HG03103 (cell line): ENCODE measurements at regions not wholly inside any gene's neighbourhood (a gene's known extent, or its start where the extent isn't known, plus 50 kb on each side); places are given as distances from the start of the nearest gene placed in this dataset.
A peak's percentile ranks its signal among the peaks of the same experiment; 100 is the strongest.

Experiments used
- ATAC-seq: cut with Tn5 transposase; IDR thresholded peaks from one replicate; pipeline ENCODE4 v1.9.1; 2021; ENCODE audit warnings: low read depth; ENCODE audit not compliant: unreplicated experiment

GRCh38 chr12:4137015-4137414 lies 136.5 kb upstream of the CCND2 start:
- ATAC-seq, result no peak

- ATAC-seq, result peak; percentile 63
Observed at GRCh38 chr12:4135919-4136605, 137.5 kb upstream of the CCND2 start.

GRCh38 chr12:4134448-4135263 lies 138.9 kb upstream of the CCND2 start:
- no peak for ATAC-seq

GRCh38 chr12:4133636-4134447 lies 139.7 kb upstream of the CCND2 start:
- ATAC-seq, result no peak

GRCh38 chr12:4133029-4133428 lies 140.5 kb upstream of the CCND2 start:
- ATAC-seq, result no peak

GRCh38 chr12:4121506-4122020 lies 152.0 kb upstream of the CCND2 start:
- no peak for ATAC-seq

- no peak for ATAC-seq
Observed at GRCh38 chr12:4120316-4120917, 153.1 kb upstream of the CCND2 start.

- peak; percentile 68 for ATAC-seq
Observed at GRCh38 chr12:4119157-4119761, 154.3 kb upstream of the CCND2 start.

GRCh38 chr12:4118601-4119156 lies 154.9 kb upstream of the CCND2 start:
- peak; percentile 17 for ATAC-seq

- ATAC-seq, result no peak
Observed at GRCh38 chr12:4118017-4118510, 155.5 kb upstream of the CCND2 start.

GRCh38 chr12:4117386-4118016 lies 156.1 kb upstream of the CCND2 start:
- ATAC-seq, result no peak

GRCh38 chr12:4116251-4117111 lies 157.1 kb upstream of the CCND2 start:
- ATAC-seq, result no peak

- ATAC-seq, result no peak
Observed at GRCh38 chr12:4115570-4115969, 158.0 kb upstream of the CCND2 start.

GRCh38 chr12:4114986-4115385 lies 158.6 kb upstream of the CCND2 start:
- no peak for ATAC-seq

- no peak for ATAC-seq
Observed at GRCh38 chr12:4112734-4113325, 160.7 kb upstream of the CCND2 start.

GRCh38 chr12:4112290-4112689 lies 161.3 kb upstream of the CCND2 start:
- no peak for ATAC-seq

GRCh38 chr12:4111010-4111409 lies 162.6 kb upstream of the CCND2 start:
- ATAC-seq, result no peak

- no peak for ATAC-seq
Observed at GRCh38 chr12:4109826-4110225, 163.7 kb upstream of the CCND2 start.
